Thoracic aorta (tissue), 2 donors: ENCODE measurements at regions not wholly inside any gene's neighbourhood (a gene's known extent, or its start where the extent isn't known, plus 50 kb on each side); places are given as distances from the start of the nearest gene placed in this dataset.

Experiments
- ATAC-seq: fragments of 150-250 bp; one replicate; pipeline ENCODE4 v1.8.0; 2017; ENCODE audit warnings: low read depth; ENCODE audit not compliant: insufficient number of reproducible peaks, low FRiP score
- DNase-seq: peaks from one replicate; pipeline ENCODE4 v3.0.0-alpha.2; 2020; ENCODE audit warnings: low spot score
- H3K27ac ChIP-seq, 2 donors: fragments of 200-600 bp; sonication (generic); 1 replicate in 1 of 2; 2 replicates in 1 of 2; pipeline ENCODE4 v1.5.1; 2016; ENCODE audit warnings: mild to moderate bottlenecking in 2 of 2, moderate library complexity in 2 of 2
- H3K27me3 ChIP-seq: fragments of 200-600 bp; sonication (generic); replicated peaks from 2 replicates; pipeline ENCODE4 v1.6.0; 2016; ENCODE audit warnings: mild to moderate bottlenecking; ENCODE audit not compliant: insufficient read depth
- H3K36me3 ChIP-seq: fragments of 200-600 bp; sonication (generic); one replicate; pipeline ENCODE4 v1.5.1; 2016
- H3K4me1 ChIP-seq, 2 donors: fragments of 200-600 bp; sonication (generic); 1 replicate in 1 of 2; 2 replicates in 1 of 2; pipeline versions ENCODE4 v1.5.1 to v1.6.0; 2016; ENCODE audit warnings: low read depth in 2 of 2, mild to moderate bottlenecking in 1 of 2; ENCODE audit not compliant: control insufficient read depth in 1 of 2
- H3K4me3 ChIP-seq: fragments of 200-600 bp; sonication (generic); 2 replicates; pipeline ENCODE4 v1.5.1; 2016; ENCODE audit warnings: mild to moderate bottlenecking
- H3K9me3 ChIP-seq: fragments of 200-600 bp; sonication (generic); 2 replicates; pipeline ENCODE4 v1.5.1; 2016
- TF ChIP-seq, protein P1 (sequence below): fragments of 200-600 bp; sonication (generic); IDR thresholded peaks from one replicate; pipeline ENCODE4 v1.5.1; 2019; ENCODE audit warnings: antibody characterized with exemption

DNA sequence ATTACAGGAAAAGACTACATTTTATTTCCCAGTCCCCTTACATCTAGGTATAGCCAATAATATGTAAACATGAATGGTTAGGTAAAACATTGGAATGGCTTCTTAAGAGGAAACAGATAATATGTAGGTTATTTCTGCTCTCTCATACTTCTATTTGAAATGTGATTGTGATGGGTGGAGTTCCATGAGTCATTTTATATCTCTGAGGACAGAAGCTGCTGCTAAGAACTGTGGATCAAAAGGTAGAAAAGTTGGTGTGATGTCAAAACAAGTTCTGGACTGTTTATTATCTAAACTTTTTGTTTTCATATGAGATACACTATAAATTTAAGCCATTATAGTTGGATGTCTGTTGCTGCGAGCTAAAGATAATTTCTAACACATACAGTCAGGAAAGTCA lies 799.4 kb upstream of the TENM4 start:
- TF ChIP-seq, protein P1, sequence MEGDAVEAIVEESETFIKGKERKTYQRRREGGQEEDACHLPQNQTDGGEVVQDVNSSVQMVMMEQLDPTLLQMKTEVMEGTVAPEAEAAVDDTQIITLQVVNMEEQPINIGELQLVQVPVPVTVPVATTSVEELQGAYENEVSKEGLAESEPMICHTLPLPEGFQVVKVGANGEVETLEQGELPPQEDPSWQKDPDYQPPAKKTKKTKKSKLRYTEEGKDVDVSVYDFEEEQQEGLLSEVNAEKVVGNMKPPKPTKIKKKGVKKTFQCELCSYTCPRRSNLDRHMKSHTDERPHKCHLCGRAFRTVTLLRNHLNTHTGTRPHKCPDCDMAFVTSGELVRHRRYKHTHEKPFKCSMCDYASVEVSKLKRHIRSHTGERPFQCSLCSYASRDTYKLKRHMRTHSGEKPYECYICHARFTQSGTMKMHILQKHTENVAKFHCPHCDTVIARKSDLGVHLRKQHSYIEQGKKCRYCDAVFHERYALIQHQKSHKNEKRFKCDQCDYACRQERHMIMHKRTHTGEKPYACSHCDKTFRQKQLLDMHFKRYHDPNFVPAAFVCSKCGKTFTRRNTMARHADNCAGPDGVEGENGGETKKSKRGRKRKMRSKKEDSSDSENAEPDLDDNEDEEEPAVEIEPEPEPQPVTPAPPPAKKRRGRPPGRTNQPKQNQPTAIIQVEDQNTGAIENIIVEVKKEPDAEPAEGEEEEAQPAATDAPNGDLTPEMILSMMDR = no peak

DNA sequence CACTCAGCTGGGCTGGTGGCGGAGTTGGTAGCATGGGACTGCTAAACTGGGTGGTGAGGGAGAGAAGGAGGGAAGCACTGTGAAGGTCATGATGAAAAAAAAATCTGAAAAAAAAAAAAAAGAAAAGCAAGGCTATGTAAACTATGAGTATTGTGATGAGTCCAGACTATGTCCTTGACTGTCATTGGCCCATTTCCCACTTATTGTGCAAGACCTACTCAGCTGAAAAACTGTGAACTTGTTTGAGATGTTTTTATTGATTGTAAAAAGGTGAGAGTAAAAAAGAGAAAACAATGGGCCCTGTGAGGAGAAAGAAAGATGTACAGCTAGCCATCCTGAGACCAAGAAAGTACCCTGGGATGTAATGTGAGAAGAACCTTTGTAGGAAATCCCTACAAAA lies 798.4 kb upstream of the TENM4 start:
- Histone ChIP-seq H3K9me3 (peaks cover 5% of the 10 kb centered on the region), H3K27ac (no peak overlapping the region), H3K36me3 (no peaks in the 10 kb centered on the region), H3K4me1 (no peaks in the 10 kb centered on the region), H3K4me3 (no peak overlapping the region), H3K27me3 (no peaks in the 10 kb centered on the region)
- DNase-seq = no peak
- TF ChIP-seq, protein P1 = no peak
- ATAC-seq = no peak

More for the DNA sequence above, 799.4 kb upstream of the TENM4 start:
- no peaks in the 10 kb centered on the region for H3K27me3 ChIP-seq
- peaks cover 1% of the 10 kb centered on the region for H3K9me3 ChIP-seq
- H3K36me3 ChIP-seq = no peaks in the 10 kb centered on the region
- H3K4me3 ChIP-seq = no peak overlapping the region
- DNase-seq = no peak
- ATAC-seq = no peak
- H3K27ac ChIP-seq = no peak overlapping the region
- no peaks in the 10 kb centered on the region for H3K4me1 ChIP-seq

- H3K36me3 ChIP-seq = no peaks in the 10 kb centered on the region
- H3K27ac ChIP-seq = no peak overlapping the region
- TF ChIP-seq, protein P1 = no peak
- no peaks in the 10 kb centered on the region for H3K4me1 ChIP-seq
- ATAC-seq (no peak), DNase-seq (no peak)
- no peak overlapping the region for H3K4me3 ChIP-seq
- no peaks in the 10 kb centered on the region for H3K27me3 ChIP-seq
- H3K9me3 ChIP-seq = peaks cover 15% of the 10 kb centered on the region
Measured at GRCh38 chr11:80227915-80228314, 787.1 kb upstream of the TENM4 start.

- DNase-seq (no peak), ATAC-seq (no peak)
- TF ChIP-seq, protein P1 = no peak
- H3K4me3 ChIP-seq = no peak overlapping the region
- H3K9me3 ChIP-seq = peaks cover 4% of the 10 kb centered on the region
- H3K27ac ChIP-seq = no peak overlapping the region
- H3K27me3 ChIP-seq = no peaks in the 10 kb centered on the region
- H3K4me1 ChIP-seq = no peaks in the 10 kb centered on the region
- H3K36me3 ChIP-seq = no peaks in the 10 kb centered on the region
Measured at GRCh38 chr11:80214413-80214812, 773.6 kb upstream of the TENM4 start.

- TF ChIP-seq, protein P1 = no peak
- H3K4me1 ChIP-seq = no peaks in the 10 kb centered on the region
- H3K36me3 ChIP-seq = no peaks in the 10 kb centered on the region
- ATAC-seq = no peak
- H3K4me3 ChIP-seq = no peak overlapping the region
- H3K9me3 ChIP-seq = peaks cover 4% of the 10 kb centered on the region
- no peak for DNase-seq
- H3K27ac ChIP-seq = no peak overlapping the region
- no peaks in the 10 kb centered on the region for H3K27me3 ChIP-seq
Measured at GRCh38 chr11:80211673-80212072, 770.8 kb upstream of the TENM4 start.
